HepG2 (cell line): ENCODE measurements at regions not wholly inside any gene's neighbourhood (a gene's known extent, or its start where the extent isn't known, plus 50 kb on each side); places are given as distances from the start of the nearest gene placed in this dataset.

Experiments used
- ATAC-seq: fragments of 200-7000 bp; cut with Tn5 transposase; 3 replicates; pipeline ENCODE4 v1.9.1; 2020; ENCODE audit warnings: mild to moderate bottlenecking, moderate library complexity
- BruUV-seq: library from RNA; stranded (reverse); fragments of 400-500 nt; replicated peaks from 2 replicates; lab custom pipeline; 2021; lab: Mats Ljungman, UMichigan
- CTCF ChIA-PET: fragments of 300-600 bp; formaldehyde crosslinking; extraction: SDS; loops from one replicate; lab custom pipeline; 2021; ENCODE audit warnings: low total read pairs, inconsistent platforms, low intra/inter-chr PET ratio; lab: Yijun Ruan, JAX
- POLR2A ChIA-PET: fragments of 350-600 bp; sonication (Branson Sonifier 250); formaldehyde crosslinking; loops from one replicate; lab custom pipeline; 2020; ENCODE audit warnings: antibody characterized with exemption, inconsistent platforms; lab: Yijun Ruan, JAX
- DNase-seq: peaks from one replicate; pipeline ENCODE4 v3.0.0-alpha.2; 2015; ENCODE audit warnings: low spot score
- FAIRE-seq: peaks from 3 replicates; lab custom pipeline; 2011; peaks lifted over from hg19 to GRCh38; lab: Jason Lieb, UNC
- H2AFZ ChIP-seq: one replicate; pipeline ENCODE4 v1.6.1; 2011; ENCODE audit warnings: low read length, inconsistent platforms
- H3K27ac ChIP-seq: fragments of 300-600 bp; 3 replicates; pipeline ENCODE4 v1.8.0; 2011; ENCODE audit warnings: mixed run types, mild to moderate bottlenecking, mixed read lengths, low read length, inconsistent platforms; ENCODE audit not compliant: insufficient read depth; ENCODE audit errors: extremely low read length
- H3K27me3 ChIP-seq, 2 experiments: fragments of 200-600 bp in 1 of 2; 2 replicates in 1 of 2; 3 replicates in 1 of 2; pipeline versions ENCODE4 v1.6.0 to v1.8.0; 2011; ENCODE audit warnings: low read length in 2 of 2, mild to moderate bottlenecking in 2 of 2, moderate library complexity in 2 of 2, inconsistent platforms in 1 of 2; ENCODE audit not compliant: insufficient read depth in 2 of 2, control insufficient read depth in 1 of 2
- H3K36me3 ChIP-seq, 2 experiments: fragments of 200-600 bp in 1 of 2; replicated peaks in 1 of 2; 2 replicates in 1 of 2; 3 replicates in 1 of 2; pipeline versions ENCODE4 v1.5.1 to v1.8.0; 2011; ENCODE audit warnings: low read length in 2 of 2, inconsistent platforms in 1 of 2; ENCODE audit not compliant: insufficient read depth in 2 of 2, control insufficient read depth in 1 of 2
- H3K4me1 ChIP-seq: 2 replicates; pipeline ENCODE4 v1.5.1; 2012; ENCODE audit warnings: low read length, inconsistent platforms; ENCODE audit not compliant: insufficient read depth
- H3K4me2 ChIP-seq: 2 replicates; pipeline ENCODE4 v1.6.0; 2011; ENCODE audit warnings: low read depth, low read length, inconsistent platforms
- H3K4me3 ChIP-seq, 3 experiments: fragments of 200-600 bp in 1 of 3; sonication (generic), shearing (Covaris generic) in 1 of 3; replicated peaks in 1 of 3; 2 replicates each; pipeline ENCODE4 v1.5.1; 2011 to 2016; ENCODE audit warnings: low read length in 3 of 3, inconsistent platforms in 2 of 3, low read depth in 2 of 3, mild to moderate bottlenecking in 2 of 3, control low read depth in 1 of 3, mixed read lengths in 1 of 3; ENCODE audit not compliant: insufficient read depth in 1 of 3
- H3K79me2 ChIP-seq: one replicate; pipeline ENCODE4 v1.6.1; 2011; ENCODE audit warnings: low read length, inconsistent platforms; ENCODE audit not compliant: insufficient read depth
- H3K9ac ChIP-seq: 2 replicates; pipeline ENCODE4 v1.6.0; 2011; ENCODE audit warnings: mild to moderate bottlenecking, low read depth, low read length, inconsistent platforms; ENCODE audit not compliant: insufficient read depth
- H3K9me3 ChIP-seq: 2 replicates; pipeline ENCODE4 v1.5.1; 2012; ENCODE audit warnings: mild to moderate bottlenecking, low read length
- H4K20me1 ChIP-seq: 2 replicates; pipeline ENCODE4 v1.6.0; 2011; ENCODE audit warnings: inconsistent platforms, mild to moderate bottlenecking, low read length, moderate library complexity; ENCODE audit not compliant: insufficient read depth
- ARNTL ChIP-seq: sonication (generic); formaldehyde crosslinking; IDR thresholded peaks from 2 replicates; pipeline ENCODE4 v1.4.0; 2020; ENCODE audit warnings: mild to moderate bottlenecking, missing genetic modification reagents
- BCL6 ChIP-seq: IDR thresholded peaks from 2 replicates; pipeline ENCODE4 v1.6.1; 2016; ENCODE audit warnings: missing genetic modification reagents, missing compliant biosample characterization
- FOSL1 ChIP-seq: sonication (generic); formaldehyde crosslinking; IDR thresholded peaks from 2 replicates; pipeline ENCODE4 v1.9.0; 2021; ENCODE audit warnings: missing genetic modification reagents, borderline replicate concordance
- MYC ChIP-seq: sonication (generic); formaldehyde crosslinking; IDR thresholded peaks from 2 replicates; pipeline ENCODE4 v1.9.0; 2021; ENCODE audit warnings: missing genetic modification reagents, borderline replicate concordance
- NR1H2 ChIP-seq: sonication (generic); formaldehyde crosslinking; IDR thresholded peaks from 2 replicates; pipeline ENCODE4 v1.8.1; 2022; ENCODE audit warnings: low read depth, missing genetic modification reagents, borderline replicate concordance
- PRDM10 ChIP-seq: sonication (generic); formaldehyde crosslinking; IDR thresholded peaks from 2 replicates; pipeline ENCODE4 v1.4.0; 2020; ENCODE audit warnings: low read depth, missing genetic modification reagents
- RORA ChIP-seq: sonication (generic); formaldehyde crosslinking; IDR thresholded peaks from 2 replicates; pipeline ENCODE4 v1.5.0; 2020; ENCODE audit warnings: mild to moderate bottlenecking, missing genetic modification reagents, moderate library complexity
- SP4 ChIP-seq: sonication (generic); formaldehyde crosslinking; IDR thresholded peaks from 2 replicates; pipeline ENCODE4 v1.8.1; 2023; ENCODE audit warnings: mild to moderate bottlenecking, missing genetic modification reagents
- U2AF2 ChIP-seq: fragments of 200-400 bp; formaldehyde crosslinking; IDR thresholded peaks from 2 replicates; pipeline ENCODE4 v1.6.1; 2017; ENCODE audit warnings: low read depth, mild to moderate bottlenecking, low read length
- ZBTB44 ChIP-seq: sonication (generic); formaldehyde crosslinking; IDR thresholded peaks from 2 replicates; pipeline ENCODE4 v1.4.0; 2020; ENCODE audit warnings: missing genetic modification reagents
- ZFP36L2 ChIP-seq: sonication (generic); formaldehyde crosslinking; IDR thresholded peaks from 2 replicates; pipeline ENCODE4 v1.4.0; 2020; ENCODE audit warnings: missing genetic modification reagents
- ZNF335 ChIP-seq: sonication (generic); formaldehyde crosslinking; IDR thresholded peaks from 2 replicates; pipeline ENCODE4 v1.4.0; 2020; ENCODE audit warnings: missing genetic modification reagents
- ZNF501 ChIP-seq: sonication (generic); formaldehyde crosslinking; IDR thresholded peaks from 2 replicates; pipeline ENCODE4 v1.5.1; 2020; ENCODE audit warnings: mild to moderate bottlenecking, moderate library complexity, missing genetic modification reagents
- ZNF543 ChIP-seq: sonication (generic); formaldehyde crosslinking; IDR thresholded peaks from 2 replicates; pipeline ENCODE4 v1.4.0; 2020; ENCODE audit warnings: mild to moderate bottlenecking, missing genetic modification reagents
- WGBS: methylation state at CpG from one replicate; pipeline ENCODE4 v1.1.6; 2017; ENCODE audit warnings: low lambda C conversion rate; 5-methylcytosine and 5-hydroxymethylcytosine counted together
- in situ Hi-C: cut with HindIII; loops from 2 replicates; pipeline ENCODE4 v1.10.0; 2017; ENCODE audit warnings: low pct_unique_long_range_greater_than_20kb; ENCODE audit not compliant: extremely low pct_ligation_motif_present
- intact Hi-C: fragments of 100-400 bp; cut with micrococcal nuclease; formaldehyde crosslinking; loops from one replicate; pipeline ENCODE4 v1.10.0; 2022; ENCODE audit not compliant: unreplicated experiment
- TF ChIP-seq, protein P1 (sequence below): sonication (generic); formaldehyde crosslinking; IDR thresholded peaks from 2 replicates; pipeline ENCODE4 v1.5.0; 2020; ENCODE audit warnings: mild to moderate bottlenecking, missing genetic modification reagents, borderline replicate concordance

- intact Hi-C loops, result no loop called here
- no peak for TF ChIP-seq U2AF2
- TF ChIP-seq, protein P1, sequence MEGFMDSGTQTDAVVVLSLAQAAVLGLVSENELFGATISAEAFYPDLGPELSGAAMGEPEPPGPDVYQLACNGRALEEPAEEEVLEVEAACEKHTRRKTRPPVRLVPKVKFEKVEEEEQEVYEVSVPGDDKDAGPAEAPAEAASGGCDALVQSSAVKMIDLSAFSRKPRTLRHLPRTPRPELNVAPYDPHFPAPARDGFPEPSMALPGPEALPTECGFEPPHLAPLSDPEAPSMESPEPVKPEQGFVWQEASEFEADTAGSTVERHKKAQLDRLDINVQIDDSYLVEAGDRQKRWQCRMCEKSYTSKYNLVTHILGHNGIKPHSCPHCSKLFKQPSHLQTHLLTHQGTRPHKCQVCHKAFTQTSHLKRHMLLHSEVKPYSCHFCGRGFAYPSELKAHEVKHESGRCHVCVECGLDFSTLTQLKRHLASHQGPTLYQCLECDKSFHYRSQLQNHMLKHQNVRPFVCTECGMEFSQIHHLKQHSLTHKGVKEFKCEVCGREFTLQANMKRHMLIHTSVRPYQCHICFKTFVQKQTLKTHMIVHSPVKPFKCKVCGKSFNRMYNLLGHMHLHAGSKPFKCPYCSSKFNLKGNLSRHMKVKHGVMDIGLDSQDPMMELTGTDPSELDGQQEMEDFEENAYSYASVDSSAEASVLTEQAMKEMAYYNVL (CRISPR knock-in tag), result no peak
- no peak for TF ChIP-seq ZBTB44 (CRISPR knock-in tag)
- no peak for TF ChIP-seq ZNF501
- no peak for TF ChIP-seq ARNTL (CRISPR knock-in tag)
- TF ChIP-seq ZFP36L2, result no peak
- no peak for TF ChIP-seq MYC (CRISPR knock-in tag)
- no peak for TF ChIP-seq SP4 (CRISPR knock-in tag)
- no peak for TF ChIP-seq BCL6
- TF ChIP-seq PRDM10 (CRISPR knock-in tag), result no peak
- no peak for TF ChIP-seq RORA (CRISPR knock-in tag)
- TF ChIP-seq NR1H2 (CRISPR knock-in tag), result no peak
- no peak for TF ChIP-seq ZNF543 (CRISPR knock-in tag)
- TF ChIP-seq ZNF335 (CRISPR knock-in tag), result no peak
- TF ChIP-seq FOSL1, result no peak
- BruUV-seq, result no TSS peak
- Histone ChIP-seq H3K27me3 (no peaks in the 10 kb centered on the region), H3K9ac (no peak overlapping the region), H3K4me3 (no peak overlapping the region), H3K79me2 (no peaks in the 10 kb centered on the region), H2AFZ (no peak overlapping the region), H3K36me3 (no peaks in the 10 kb centered on the region), H3K4me1 (no peaks in the 10 kb centered on the region), H3K4me2 (no peak overlapping the region), H3K27ac (no peak overlapping the region), H3K9me3 (no peaks in the 10 kb centered on the region), H4K20me1 (no peaks in the 10 kb centered on the region)
- ChIA-PET POLR2A (no interaction called here), CTCF (no interaction called here)
- WGBS, result 5% methylated on average over 2 of the region's 2 CpGs
- in situ Hi-C loops, result no loop called here
- FAIRE-seq, result no peak
- ATAC-seq, result no peak
- no peak for DNase-seq
Observed at GRCh38 chr3:18795078-18795477, 353.2 kb upstream of the KCNH8 start.
